IPS-20b (cell line): ENCODE measurements at regions not wholly inside any gene's neighbourhood (a gene's known extent, or its start where the extent isn't known, plus 50 kb on each side); places are given as distances from the start of the nearest gene placed in this dataset.
"Not testable (repeated sequence)": the region's sequence is repeated elsewhere in the genome, so short reads cannot be mapped to it uniquely, and the experiment has no call there.

Experiments
- H3K27ac ChIP-seq: one replicate; pipeline ENCODE4 v1.5.1; 2013; ENCODE audit warnings: low read length
- H3K27me3 ChIP-seq: 2 replicates; pipeline ENCODE4 v1.6.1; 2013; ENCODE audit warnings: mild to moderate bottlenecking, low read length, inconsistent platforms; ENCODE audit not compliant: insufficient read depth
- H3K36me3 ChIP-seq: 2 replicates; pipeline ENCODE4 v1.6.1; 2013; ENCODE audit warnings: low read depth, mild to moderate bottlenecking, inconsistent platforms, low read length, moderate library complexity; ENCODE audit not compliant: insufficient read depth
- H3K4me1 ChIP-seq: 2 replicates; pipeline ENCODE4 v1.6.1; 2013; ENCODE audit warnings: mild to moderate bottlenecking, control low read depth, inconsistent platforms, low read length, moderate library complexity; ENCODE audit not compliant: insufficient read depth
- H3K4me3 ChIP-seq: 2 replicates; pipeline ENCODE4 v1.5.1; 2013; ENCODE audit warnings: mild to moderate bottlenecking, low read length, inconsistent platforms
- H3K9ac ChIP-seq: 2 replicates; pipeline ENCODE4 v1.6.1; 2013; ENCODE audit warnings: low read depth, mild to moderate bottlenecking, inconsistent platforms, low read length, moderate library complexity
- H3K9me3 ChIP-seq: 2 replicates; pipeline ENCODE4 v1.6.1; 2013; ENCODE audit warnings: mild to moderate bottlenecking, low read depth, low read length, inconsistent platforms; ENCODE audit not compliant: insufficient read depth

DNA sequence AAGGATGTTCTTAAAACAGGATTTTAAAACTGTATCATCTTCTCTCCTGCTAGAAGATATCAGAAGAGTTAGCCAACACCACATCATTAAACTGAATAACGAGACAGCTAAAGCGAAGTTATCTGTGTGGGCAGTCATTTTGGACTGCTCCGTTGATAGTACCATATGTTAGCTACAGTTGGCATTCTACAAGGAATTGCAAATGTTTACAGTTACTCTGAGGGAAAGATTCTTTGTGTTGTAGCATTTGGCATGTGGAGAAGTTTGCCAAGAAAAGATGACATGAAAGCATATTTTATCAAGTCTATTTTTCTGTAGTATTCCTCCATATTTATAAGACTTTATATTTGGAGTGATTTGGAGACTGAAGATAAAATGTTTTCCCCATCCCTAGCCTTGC, 464.4 kb upstream of the POM121L12 start:
- Histone ChIP-seq H3K9ac (no peak overlapping the region), H3K4me1 (no peaks in the 10 kb centered on the region), H3K27ac (no peak overlapping the region), H3K9me3 (no peaks in the 10 kb centered on the region), H3K27me3 (no peaks in the 10 kb centered on the region), H3K4me3 (no peak overlapping the region), H3K36me3 (no peaks in the 10 kb centered on the region)

DNA sequence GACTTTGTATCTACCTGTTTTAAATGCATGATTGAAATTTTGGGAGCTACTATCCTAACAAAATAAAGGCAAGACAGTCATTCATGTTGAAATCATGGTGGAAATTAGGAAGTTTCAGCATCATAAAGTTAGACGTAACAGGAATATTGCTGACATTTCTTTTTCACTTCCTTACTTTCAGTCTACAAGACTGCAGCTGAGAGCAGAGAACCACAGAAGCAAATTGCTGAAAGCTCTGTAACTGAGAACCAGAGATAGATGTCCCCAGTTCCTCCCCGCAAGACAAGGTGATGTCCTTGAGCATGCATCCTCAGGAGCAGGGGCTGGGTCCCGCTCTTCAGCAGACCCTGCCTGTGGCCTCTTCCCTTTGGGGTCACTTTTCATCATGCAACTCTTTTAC, 466.3 kb upstream of the POM121L12 start:
- Histone ChIP-seq H3K9ac (no peak overlapping the region), H3K36me3 (no peaks in the 10 kb centered on the region), H3K27me3 (no peaks in the 10 kb centered on the region), H3K4me3 (no peak overlapping the region), H3K4me1 (no peaks in the 10 kb centered on the region), H3K9me3 (no peaks in the 10 kb centered on the region), H3K27ac (no peak overlapping the region)

DNA sequence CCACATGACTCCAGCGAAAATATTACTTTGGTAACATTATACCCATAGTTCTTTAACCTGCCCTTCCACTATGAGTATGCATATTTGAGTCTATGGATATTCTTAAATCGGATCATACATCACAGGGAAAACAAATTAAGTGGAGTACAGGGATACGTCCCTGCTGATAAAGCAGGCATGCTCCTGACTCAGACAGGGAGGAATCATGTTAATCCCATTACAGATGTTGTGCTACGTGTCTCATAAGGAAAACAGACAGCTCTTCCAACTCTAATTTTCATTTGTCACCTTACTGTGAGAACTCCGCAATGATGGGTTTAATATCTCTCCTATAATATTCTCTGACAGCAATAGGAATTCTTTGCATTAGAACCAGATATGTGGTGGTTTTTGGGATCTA, 469.5 kb upstream of the POM121L12 start:
- H3K27ac ChIP-seq, result no peak overlapping the region
- no peaks in the 10 kb centered on the region for H3K36me3 ChIP-seq
- H3K4me1 ChIP-seq, result no peaks in the 10 kb centered on the region
- H3K4me3 ChIP-seq, result no peak overlapping the region
- no peaks in the 10 kb centered on the region for H3K9me3 ChIP-seq
- no peak overlapping the region for H3K9ac ChIP-seq
- no peaks in the 10 kb centered on the region for H3K27me3 ChIP-seq

DNA sequence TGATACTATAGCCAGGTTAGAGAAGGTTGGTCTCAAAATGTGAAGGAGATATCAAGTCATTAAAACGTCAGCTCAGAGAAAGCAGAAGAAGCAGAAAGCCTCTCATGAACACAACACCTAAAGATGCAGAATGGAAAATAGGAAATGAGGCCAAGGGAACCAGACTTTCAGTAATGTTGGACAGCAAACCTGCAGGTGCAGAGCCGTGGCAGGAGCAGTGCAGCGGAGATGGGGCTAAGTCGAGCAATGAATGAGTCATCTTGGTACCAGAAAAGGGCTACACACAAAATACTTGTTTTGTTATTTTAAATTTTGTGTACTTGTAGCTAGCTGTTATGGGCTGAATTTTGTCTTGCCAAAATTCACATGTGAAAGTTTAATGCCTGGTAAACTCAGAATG, 479.6 kb upstream of the POM121L12 start:
- Histone ChIP-seq H3K27ac (no peak overlapping the region), H3K9me3 (no peaks in the 10 kb centered on the region), H3K4me1 (no peaks in the 10 kb centered on the region), H3K4me3 (no peak overlapping the region), H3K9ac (no peak overlapping the region), H3K36me3 (no peaks in the 10 kb centered on the region), H3K27me3 (no peaks in the 10 kb centered on the region)

DNA sequence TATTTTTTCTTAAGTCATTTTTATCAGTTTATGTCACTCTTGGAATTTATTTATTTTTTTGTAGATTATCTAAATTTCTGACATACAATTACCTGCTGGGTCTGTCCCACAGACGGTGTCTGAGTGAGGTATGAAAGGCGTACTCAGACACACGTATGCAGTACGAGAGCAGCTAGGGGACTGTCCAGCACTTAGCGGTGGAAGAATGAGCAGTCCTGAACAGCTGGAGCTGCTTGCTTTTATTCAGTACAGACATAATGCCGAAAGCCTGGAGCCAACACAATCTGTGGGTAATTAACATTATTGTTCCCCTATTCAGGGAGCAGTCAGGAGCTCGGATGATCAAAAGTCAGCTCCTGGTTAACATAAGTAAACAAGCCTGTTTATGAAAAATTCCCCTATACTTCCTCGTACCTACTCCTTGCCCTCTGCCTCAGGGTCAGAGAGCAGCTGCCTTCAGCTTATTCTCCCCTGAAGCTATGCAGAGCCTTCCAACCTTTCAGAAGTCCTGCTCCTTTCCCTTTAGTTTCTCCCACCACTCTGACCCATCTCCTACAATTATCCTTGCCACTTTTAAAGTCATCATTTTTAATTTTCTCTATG, 488.0 kb upstream of the POM121L12 start:
- Histone ChIP-seq H3K36me3 (peaks cover 3% of the 10 kb centered on the region; the same call in 1 of the 2 replicates), H3K9me3 (no peaks in the 10 kb centered on the region), H3K4me3 (no peak overlapping the region), H3K9ac (no peak overlapping the region), H3K27ac (no peak overlapping the region), H3K27me3 (no peaks in the 10 kb centered on the region), H3K4me1 (peaks cover 4% of the 10 kb centered on the region; the same call in 1 of the 2 replicates)

DNA sequence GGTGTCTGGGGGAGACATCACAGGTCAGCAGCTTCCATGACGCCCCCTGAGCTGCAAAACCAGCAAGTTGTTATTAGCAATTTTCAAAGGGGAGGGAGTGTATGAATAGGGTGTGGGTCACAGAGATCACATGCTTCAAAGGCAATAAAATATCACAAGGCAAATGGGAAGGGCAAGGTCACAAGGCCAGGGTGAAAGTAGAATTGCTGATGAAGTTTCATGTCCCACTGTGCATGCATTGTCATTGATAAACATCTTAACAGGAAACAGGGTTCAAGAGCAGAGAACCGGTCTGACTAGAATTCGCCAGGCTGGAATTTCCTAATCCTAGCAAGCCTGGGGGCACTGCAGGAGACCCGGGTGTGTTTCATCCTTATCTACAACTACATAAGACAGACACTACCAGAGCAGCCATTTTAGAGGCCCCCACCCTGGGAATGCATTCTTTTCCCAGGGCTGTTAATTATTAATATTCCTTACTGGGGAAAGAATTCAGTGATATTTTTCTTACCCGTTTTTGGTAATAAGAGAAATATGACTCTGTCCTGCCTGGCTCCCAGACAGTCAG, 494.2 kb upstream of the POM121L12 start:
- H3K4me3 ChIP-seq, H3K27me3 ChIP-seq, H3K9ac ChIP-seq, H3K9me3 ChIP-seq, H3K36me3 ChIP-seq, H3K4me1 ChIP-seq: not testable (repeated sequence)
- peak overlapping the region; percentile 19 for H3K27ac ChIP-seq

DNA sequence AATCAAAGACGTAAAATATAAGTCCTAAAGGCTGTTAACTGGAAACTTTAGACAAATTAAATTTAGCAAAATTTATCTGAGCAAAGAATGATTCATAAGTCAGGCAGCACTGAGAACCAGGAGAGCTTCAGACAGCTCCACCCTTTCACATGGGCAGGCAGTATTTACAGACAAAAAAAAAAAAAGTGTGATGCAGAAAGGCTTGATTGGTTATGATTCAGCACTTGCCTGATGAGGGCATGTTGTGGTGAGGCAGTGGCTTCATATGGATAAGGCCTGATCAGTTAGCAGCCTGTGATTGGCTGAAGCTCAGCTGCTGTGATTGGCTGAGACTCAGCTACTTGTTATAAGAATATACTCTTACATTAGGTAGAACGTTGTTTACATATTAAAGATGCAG, 495.4 kb upstream of the POM121L12 start:
- Histone ChIP-seq H3K9me3 (peaks cover 7% of the 10 kb centered on the region; the same call in 1 of the 2 replicates), H3K4me1 (peaks cover 3% of the 10 kb centered on the region; the same call in 1 of the 2 replicates), H3K27me3 (no peaks in the 10 kb centered on the region), H3K4me3 (no peak overlapping the region), H3K9ac (no peak overlapping the region), H3K27ac (no peak overlapping the region), H3K36me3 (peaks cover 6% of the 10 kb centered on the region)

DNA sequence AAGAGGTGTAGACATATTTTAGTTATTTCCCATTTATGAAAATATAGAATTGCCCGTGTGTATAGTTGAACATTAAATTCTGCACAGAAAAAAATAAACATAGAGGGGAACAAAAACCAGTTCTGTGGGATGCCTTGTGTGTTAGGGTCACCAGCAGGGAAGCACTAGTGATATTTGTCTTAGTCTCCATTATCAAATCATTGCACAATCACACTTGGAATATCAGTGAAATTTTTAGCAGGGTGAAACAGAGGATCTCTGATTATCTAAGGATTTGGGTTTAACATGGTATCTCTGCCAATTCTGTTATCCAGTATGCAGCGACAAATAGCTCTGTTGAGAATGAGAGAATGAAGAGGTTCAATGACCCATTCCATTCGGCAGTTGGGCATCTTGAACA, 496.0 kb upstream of the POM121L12 start:
- Histone ChIP-seq H3K4me3 (no peak overlapping the region), H3K9me3 (peaks cover 7% of the 10 kb centered on the region; the same call in 1 of the 2 replicates), H3K27ac (no peak overlapping the region), H3K9ac (no peak overlapping the region), H3K36me3 (peaks cover 6% of the 10 kb centered on the region), H3K27me3 (no peaks in the 10 kb centered on the region), H3K4me1 (peaks cover 3% of the 10 kb centered on the region; the same call in 1 of the 2 replicates)

DNA sequence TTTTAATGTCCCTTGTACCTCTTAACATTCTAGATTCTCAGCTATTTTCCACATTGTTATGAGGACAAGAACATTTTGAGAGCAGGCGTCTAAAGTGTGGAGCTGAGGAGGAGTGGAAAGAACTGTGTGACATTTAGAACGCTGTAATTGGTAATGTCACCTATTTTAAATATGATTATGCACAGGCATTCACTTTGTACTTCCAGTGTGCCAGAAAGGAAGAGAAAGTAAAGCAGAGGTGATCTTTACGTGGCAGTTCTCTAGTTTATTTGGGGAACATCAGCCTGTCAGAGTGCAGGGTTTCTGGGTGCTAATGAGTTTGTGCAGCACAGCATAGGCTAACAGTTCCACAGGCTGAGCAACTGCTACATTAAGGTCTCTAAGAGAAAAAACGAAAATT, 498.4 kb upstream of the POM121L12 start:
- H3K9ac ChIP-seq, result no peak overlapping the region
- H3K36me3 ChIP-seq, result peaks cover 2% of the 10 kb centered on the region; the same call in 1 of the 2 replicates
- peaks cover 10% of the 10 kb centered on the region for H3K9me3 ChIP-seq
- H3K4me3 ChIP-seq, result no peak overlapping the region
- H3K27ac ChIP-seq, result no peak overlapping the region
- H3K4me1 ChIP-seq, result peaks cover 3% of the 10 kb centered on the region; the same call in 1 of the 2 replicates
- no peaks in the 10 kb centered on the region for H3K27me3 ChIP-seq

DNA sequence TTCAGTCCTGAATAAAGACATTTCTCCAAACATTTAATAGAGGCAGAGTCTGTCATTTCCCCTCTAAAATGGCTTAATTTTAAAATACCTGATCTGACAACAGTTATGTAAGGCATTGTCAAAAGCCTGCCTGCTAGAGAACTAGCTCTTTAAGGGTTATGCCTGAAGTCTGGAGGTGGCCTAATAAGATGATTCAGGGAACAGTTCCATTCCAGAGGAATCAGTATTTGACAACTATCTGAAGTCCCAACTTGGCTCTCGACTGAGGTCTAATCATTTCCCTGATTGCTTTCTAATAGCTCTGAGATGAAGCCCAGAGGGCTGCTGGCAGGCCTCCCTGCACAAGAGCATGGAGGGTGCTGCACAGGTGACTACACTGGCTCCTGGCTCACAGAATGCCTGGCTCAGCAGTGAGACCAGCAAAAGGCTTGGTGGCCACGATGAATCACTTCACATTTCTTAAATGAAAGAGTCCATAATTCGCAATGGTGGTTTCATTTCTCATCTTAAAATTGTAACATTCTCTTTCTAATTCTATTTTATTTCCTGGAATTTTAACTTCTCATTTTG, 509.6 kb upstream of the POM121L12 start:
- Histone ChIP-seq H3K4me3 (no peak overlapping the region), H3K9ac (no peak overlapping the region), H3K36me3 (no peaks in the 10 kb centered on the region), H3K4me1 (no peaks in the 10 kb centered on the region), H3K27me3 (no peaks in the 10 kb centered on the region), H3K27ac (no peak overlapping the region), H3K9me3 (no peaks in the 10 kb centered on the region)

DNA sequence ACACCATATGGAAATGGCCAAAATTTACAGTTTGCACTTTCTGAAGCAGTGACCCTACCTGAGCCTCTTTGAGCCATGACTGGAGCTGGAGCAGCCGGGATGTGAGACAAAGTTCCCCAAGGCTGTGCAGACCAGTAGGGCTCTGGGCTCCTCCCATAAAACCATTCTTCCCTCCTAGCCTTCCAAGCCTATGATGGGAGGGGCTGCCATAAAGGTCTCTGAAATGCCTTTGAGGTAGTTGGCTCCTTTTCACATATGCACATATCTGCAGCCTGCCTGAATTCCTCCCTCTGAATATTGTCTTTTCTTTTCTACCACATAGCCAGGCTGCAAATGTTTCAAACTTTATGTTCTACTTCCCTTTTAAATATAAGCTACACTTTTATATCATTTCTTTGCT, 516.6 kb upstream of the POM121L12 start:
- no peak overlapping the region for H3K9ac ChIP-seq
- no peaks in the 10 kb centered on the region for H3K36me3 ChIP-seq
- H3K4me3 ChIP-seq, result no peak overlapping the region
- no peaks in the 10 kb centered on the region for H3K27me3 ChIP-seq
- H3K27ac ChIP-seq, result no peak overlapping the region
- H3K4me1 ChIP-seq, result no peaks in the 10 kb centered on the region
- no peaks in the 10 kb centered on the region for H3K9me3 ChIP-seq

DNA sequence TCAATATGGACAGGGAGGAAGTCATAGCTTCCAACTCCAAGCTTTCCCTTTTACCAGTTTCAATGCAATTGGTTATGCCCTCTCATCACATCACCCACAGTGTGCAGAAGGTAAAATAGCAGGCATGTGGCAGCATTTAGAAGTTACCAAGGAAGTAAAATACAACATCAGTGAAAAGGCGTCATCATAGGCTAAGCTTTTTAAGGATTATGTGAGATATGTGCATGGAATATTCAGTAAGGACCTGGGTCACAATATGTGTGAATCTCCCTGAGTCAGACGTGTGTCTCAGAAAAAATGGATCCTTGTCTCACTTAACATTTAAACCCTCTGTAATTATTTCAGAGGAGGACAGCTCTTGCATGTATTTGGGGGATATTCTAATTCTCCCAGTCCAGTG, 522.8 kb upstream of the POM121L12 start:
- Histone ChIP-seq H3K4me3 (no peak overlapping the region), H3K9ac (no peak overlapping the region), H3K27ac (no peak overlapping the region), H3K27me3 (no peaks in the 10 kb centered on the region), H3K4me1 (peaks cover 3% of the 10 kb centered on the region; the same call in 1 of the 2 replicates), H3K36me3 (no peaks in the 10 kb centered on the region), H3K9me3 (no peaks in the 10 kb centered on the region)
